ENCODE measurements at regions not wholly inside any gene's neighbourhood (a gene's known extent, or its start where the extent isn't known, plus 50 kb on each side); places are given as distances from the start of the nearest gene placed in this dataset.

- TF ChIP-seq POLR2AphosphoS5 (IDR thresholded peaks at IDR 0.05) (no peak), POLR2A (IDR thresholded peaks at IDR 0.05) (no peak), CTCF (IDR thresholded peaks at IDR 0.05) (no peak), EP300 (IDR thresholded peaks at IDR 0.05) (no peak)
- DNase-seq (no peak), ATAC-seq (ENCODE audit: low FRiP score in 2 of 2) (no peak)
- Histone ChIP-seq H3K27me3 (no peaks in the 10 kb centered on the region), H3K4me1 (no peaks in the 10 kb centered on the region), H3K9me3 (peaks cover 0 to 4% (median 0%) of the 10 kb centered on the region in 4 donors), H3K4me3 (no peak overlapping the region), H3K36me3 (no peaks in the 10 kb centered on the region), H3K27ac (no peak overlapping the region)
- 69 to 80% methylated on average over 2 of the region's 2 CpGs for WGBS, 2 donors
Measured at GRCh38 chr7:19268737-19269136, 123.5 kb upstream of the FERD3L start.

GRCh38 chr7:19262826-19263225 lies 117.6 kb upstream of the FERD3L start:
- Histone ChIP-seq H3K4me1 (no peaks in the 10 kb centered on the region), H3K27me3 (no peaks in the 10 kb centered on the region), H3K4me3 (no peak overlapping the region), H3K36me3 (no peaks in the 10 kb centered on the region), H3K9me3 (no peaks in the 10 kb centered on the region), H3K27ac (no peak overlapping the region)
- TF ChIP-seq POLR2A (IDR thresholded peaks at IDR 0.05) (no peak), POLR2AphosphoS5 (IDR thresholded peaks at IDR 0.05) (no peak), CTCF (IDR thresholded peaks at IDR 0.05) (no peak), EP300 (IDR thresholded peaks at IDR 0.05) (no peak)
- DNase-seq, result no peak
- ATAC-seq (ENCODE audit: low FRiP score in 2 of 2), result no peak
- 82 to 86% methylated on average over 2 of the region's 2 CpGs for WGBS, 2 donors

- no peaks in the 10 kb centered on the region for H3K4me1 ChIP-seq
- WGBS, 2 donors, result 45 to 55% methylated on average over 4 of the region's 4 CpGs
- no peaks in the 10 kb centered on the region for H3K36me3 ChIP-seq
- TF ChIP-seq CTCF (IDR thresholded peaks at IDR 0.05), result no peak
- TF ChIP-seq EP300 (IDR thresholded peaks at IDR 0.05), result no peak
- TF ChIP-seq POLR2AphosphoS5 (IDR thresholded peaks at IDR 0.05), result no peak
- no peak for TF ChIP-seq POLR2A (IDR thresholded peaks at IDR 0.05)
- ATAC-seq (ENCODE audit: low FRiP score in 2 of 2) (no peak), DNase-seq (no peak)
- H3K27me3 ChIP-seq, result no peaks in the 10 kb centered on the region
- H3K4me3 ChIP-seq, result no peak overlapping the region
- H3K27ac ChIP-seq, result no peak overlapping the region
- no peaks in the 10 kb centered on the region for H3K9me3 ChIP-seq
Measured at GRCh38 chr7:19249281-19249680, 104.1 kb upstream of the FERD3L start.

- DNase-seq (no peak), ATAC-seq (ENCODE audit: low FRiP score in 2 of 2) (no peak)
- H3K9me3 ChIP-seq, result no peaks in the 10 kb centered on the region
- 26 to 41% methylated on average over 2 of the region's 2 CpGs for WGBS, 2 donors
- no peak overlapping the region for H3K4me3 ChIP-seq
- no peaks in the 10 kb centered on the region for H3K36me3 ChIP-seq
- H3K27me3 ChIP-seq, result no peaks in the 10 kb centered on the region
- no peak overlapping the region for H3K27ac ChIP-seq
- no peaks in the 10 kb centered on the region for H3K4me1 ChIP-seq
- no peak for TF ChIP-seq POLR2A (IDR thresholded peaks at IDR 0.05)
- no peak for TF ChIP-seq CTCF (IDR thresholded peaks at IDR 0.05)
- TF ChIP-seq POLR2AphosphoS5 (IDR thresholded peaks at IDR 0.05), result no peak
- no peak for TF ChIP-seq EP300 (IDR thresholded peaks at IDR 0.05)
Measured at GRCh38 chr7:19248681-19249080, 103.5 kb upstream of the FERD3L start.

GRCh38 chr7:19248115-19248514 lies 102.9 kb upstream of the FERD3L start:
- Histone ChIP-seq H3K27ac (no peak overlapping the region), H3K27me3 (no peaks in the 10 kb centered on the region), H3K36me3 (no peaks in the 10 kb centered on the region), H3K9me3 (no peaks in the 10 kb centered on the region), H3K4me3 (no peak overlapping the region), H3K4me1 (no peaks in the 10 kb centered on the region)
- TF ChIP-seq POLR2AphosphoS5 (IDR thresholded peaks at IDR 0.05), result no peak
- no peak for TF ChIP-seq POLR2A (IDR thresholded peaks at IDR 0.05)
- no peak for TF ChIP-seq EP300 (IDR thresholded peaks at IDR 0.05)
- TF ChIP-seq CTCF (IDR thresholded peaks at IDR 0.05), result no peak
- 79 to 97% methylated on average over 2 of the region's 2 CpGs for WGBS, 2 donors
- ATAC-seq (ENCODE audit: low FRiP score in 2 of 2) (no peak), DNase-seq (no peak)
